ENCODE measurements at regions not wholly inside any gene's neighbourhood (a gene's known extent, or its start where the extent isn't known, plus 50 kb on each side); places are given as distances from the start of the nearest gene placed in this dataset.
"Not testable (repeated sequence)": the region's sequence is repeated elsewhere in the genome, so short reads cannot be mapped to it uniquely, and the experiment has no call there.

DNA sequence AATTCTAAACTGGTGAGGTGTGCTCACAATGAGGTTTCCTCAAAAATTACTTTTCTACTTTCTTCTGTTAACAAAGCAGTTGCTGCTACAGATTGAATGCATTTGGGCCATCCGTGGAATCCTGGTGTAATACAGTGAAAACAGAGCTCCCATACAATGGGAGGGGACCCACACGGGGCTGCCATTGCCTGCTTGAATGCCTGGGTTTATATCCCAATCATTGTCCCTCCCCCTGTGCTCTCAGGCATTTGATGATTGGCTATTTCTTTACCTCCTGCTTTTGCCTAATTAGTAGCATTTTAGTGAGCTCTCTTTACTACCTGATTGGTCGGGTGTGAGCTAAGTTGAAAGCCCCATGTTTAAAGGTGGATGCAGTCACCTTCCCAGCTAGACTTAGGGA is 52.9 kb upstream of the CSF1 start:
- not testable (repeated sequence) for H3K27me3 Mint-ChIP-seq (ENCODE audit: low read depth, poor library complexity)
- peaks cover 34% of the 10 kb centered on the region for H3K9me3 Mint-ChIP-seq

GRCh38 chr1:109855986-109856385 is 54.7 kb upstream of the CSF1 start:
- not testable (repeated sequence) for H3K27me3 Mint-ChIP-seq (ENCODE audit: low read depth, poor library complexity); H3K27ac Mint-ChIP-seq; H3K4me3 Mint-ChIP-seq; DNase-seq
- H3K4me1 Mint-ChIP-seq: peaks cover 20% of the 10 kb centered on the region
- H3K9me3 Mint-ChIP-seq: peaks cover 30% of the 10 kb centered on the region
- peaks cover 15% of the 10 kb centered on the region for H3K36me3 Mint-ChIP-seq (ENCODE audit: low read depth)

More for the DNA sequence above, 52.9 kb upstream of the CSF1 start:
- not testable (repeated sequence) for H3K4me3 Mint-ChIP-seq, H3K27ac Mint-ChIP-seq, DNase-seq
- Mint-ChIP-seq H3K4me1 (peaks cover 20% of the 10 kb centered on the region), H3K36me3 (ENCODE audit: low read depth) (peaks cover 15% of the 10 kb centered on the region)

GRCh38 chr1:109853972-109854371 is 56.7 kb upstream of the CSF1 start:
- Mint-ChIP-seq H3K9me3 (peaks cover 14% of the 10 kb centered on the region), H3K4me1 (peaks cover 34% of the 10 kb centered on the region)
- H3K36me3 Mint-ChIP-seq (ENCODE audit: low read depth); H3K4me3 Mint-ChIP-seq; H3K27ac Mint-ChIP-seq; DNase-seq; H3K27me3 Mint-ChIP-seq (ENCODE audit: low read depth, poor library complexity): not testable (repeated sequence)

- H3K9me3 Mint-ChIP-seq; H3K36me3 Mint-ChIP-seq (ENCODE audit: low read depth); DNase-seq; H3K4me3 Mint-ChIP-seq; H3K27ac Mint-ChIP-seq: not testable (repeated sequence)
- H3K27me3 Mint-ChIP-seq (ENCODE audit: low read depth, poor library complexity): peaks cover 13% of the 10 kb centered on the region
- H3K4me1 Mint-ChIP-seq: peaks cover 28% of the 10 kb centered on the region
Observed at GRCh38 chr1:109852221-109853015, 58.2 kb upstream of the CSF1 start.

- Mint-ChIP-seq H3K4me3 (no peak overlapping the region), H3K27me3 (ENCODE audit: low read depth, poor library complexity) (peaks cover 14% of the 10 kb centered on the region), H3K27ac (no peak overlapping the region), H3K36me3 (ENCODE audit: low read depth) (no peaks in the 10 kb centered on the region), H3K9me3 (peaks cover 4% of the 10 kb centered on the region), H3K4me1 (peaks cover 36% of the 10 kb centered on the region)
- no peak for DNase-seq
- TF ChIP-seq, protein P1, sequence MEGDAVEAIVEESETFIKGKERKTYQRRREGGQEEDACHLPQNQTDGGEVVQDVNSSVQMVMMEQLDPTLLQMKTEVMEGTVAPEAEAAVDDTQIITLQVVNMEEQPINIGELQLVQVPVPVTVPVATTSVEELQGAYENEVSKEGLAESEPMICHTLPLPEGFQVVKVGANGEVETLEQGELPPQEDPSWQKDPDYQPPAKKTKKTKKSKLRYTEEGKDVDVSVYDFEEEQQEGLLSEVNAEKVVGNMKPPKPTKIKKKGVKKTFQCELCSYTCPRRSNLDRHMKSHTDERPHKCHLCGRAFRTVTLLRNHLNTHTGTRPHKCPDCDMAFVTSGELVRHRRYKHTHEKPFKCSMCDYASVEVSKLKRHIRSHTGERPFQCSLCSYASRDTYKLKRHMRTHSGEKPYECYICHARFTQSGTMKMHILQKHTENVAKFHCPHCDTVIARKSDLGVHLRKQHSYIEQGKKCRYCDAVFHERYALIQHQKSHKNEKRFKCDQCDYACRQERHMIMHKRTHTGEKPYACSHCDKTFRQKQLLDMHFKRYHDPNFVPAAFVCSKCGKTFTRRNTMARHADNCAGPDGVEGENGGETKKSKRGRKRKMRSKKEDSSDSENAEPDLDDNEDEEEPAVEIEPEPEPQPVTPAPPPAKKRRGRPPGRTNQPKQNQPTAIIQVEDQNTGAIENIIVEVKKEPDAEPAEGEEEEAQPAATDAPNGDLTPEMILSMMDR (IDR thresholded peaks at IDR 0.05): no peak
Observed at GRCh38 chr1:109850827-109851226, 59.8 kb upstream of the CSF1 start.

GRCh38 chr1:109850194-109850593 is 60.5 kb upstream of the CSF1 start:
- no peaks in the 10 kb centered on the region for H3K36me3 Mint-ChIP-seq (ENCODE audit: low read depth)
- TF ChIP-seq, protein P1 (IDR thresholded peaks at IDR 0.05): no peak
- DNase-seq: no peak
- peaks cover 4% of the 10 kb centered on the region for H3K9me3 Mint-ChIP-seq
- peaks cover 14% of the 10 kb centered on the region for H3K27me3 Mint-ChIP-seq (ENCODE audit: low read depth, poor library complexity)
- H3K4me3 Mint-ChIP-seq: no peak overlapping the region
- H3K27ac Mint-ChIP-seq: no peak overlapping the region
- peaks cover 42% of the 10 kb centered on the region for H3K4me1 Mint-ChIP-seq

DNA sequence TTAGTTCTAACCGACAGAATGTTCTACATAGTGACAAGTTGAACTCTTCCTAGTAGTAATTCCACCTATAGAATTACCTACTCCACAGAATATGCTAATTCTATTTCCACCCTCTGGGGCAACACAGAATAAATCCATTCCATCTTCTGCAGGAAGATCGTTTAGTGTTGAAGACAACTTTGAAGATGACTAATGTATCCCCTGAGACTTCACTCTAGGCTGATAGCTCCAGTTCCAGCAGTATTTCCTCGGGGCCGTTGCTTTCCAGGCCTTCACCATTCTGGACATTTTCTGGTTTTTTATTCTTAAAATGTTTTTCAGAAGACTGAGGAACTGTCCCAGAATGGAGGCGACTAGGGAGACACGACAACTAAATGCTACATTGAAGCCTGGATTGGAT is 61.0 kb upstream of the CSF1 start:
- peaks cover 5% of the 10 kb centered on the region for H3K9me3 Mint-ChIP-seq
- peaks cover under 1% of the 10 kb centered on the region for H3K36me3 Mint-ChIP-seq (ENCODE audit: low read depth)
- H3K27ac Mint-ChIP-seq: no peak overlapping the region
- H3K4me3 Mint-ChIP-seq: no peak overlapping the region
- peaks cover 47% of the 10 kb centered on the region for H3K4me1 Mint-ChIP-seq
- TF ChIP-seq, protein P1 (IDR thresholded peaks at IDR 0.05): no peak
- DNase-seq: no peak
- H3K27me3 Mint-ChIP-seq (ENCODE audit: low read depth, poor library complexity): peaks cover 10% of the 10 kb centered on the region

DNA sequence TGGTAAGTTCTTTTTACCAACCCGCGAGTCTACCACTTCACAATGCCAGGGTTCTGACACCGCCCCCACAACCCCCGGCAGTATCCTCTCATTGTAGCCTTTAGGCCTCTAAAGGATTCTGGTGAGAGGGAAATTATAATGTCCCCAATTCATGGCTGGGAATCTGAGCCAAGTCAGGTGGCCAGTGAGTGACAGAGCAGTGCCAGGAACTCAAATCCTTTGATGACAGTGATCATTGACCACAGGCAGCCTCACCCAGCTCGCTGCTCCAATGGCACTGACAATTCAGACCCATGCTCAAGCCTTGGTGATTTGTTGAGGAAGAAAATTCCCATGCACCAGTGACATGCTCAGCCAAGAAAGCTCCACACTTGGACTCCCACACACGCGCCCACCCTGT is 63.4 kb upstream of the CSF1 start:
- H3K27ac Mint-ChIP-seq: peak overlapping the region; percentile 92
- peaks cover 4% of the 10 kb centered on the region for H3K36me3 Mint-ChIP-seq (ENCODE audit: low read depth)
- H3K4me3 Mint-ChIP-seq: no peak overlapping the region
- TF ChIP-seq, protein P1 (IDR thresholded peaks at IDR 0.05): no peak
- DNase-seq: peak; percentile 15
- H3K27me3 Mint-ChIP-seq (ENCODE audit: low read depth, poor library complexity): peaks cover 10% of the 10 kb centered on the region
- peaks cover 45% of the 10 kb centered on the region for H3K4me1 Mint-ChIP-seq
- H3K9me3 Mint-ChIP-seq: peaks cover 5% of the 10 kb centered on the region

Measured in nephron progenitor cell (in vitro differentiated cells).